Loucy (cell line): ENCODE measurements at regions not wholly inside any gene's neighbourhood (a gene's known extent, or its start where the extent isn't known, plus 50 kb on each side); places are given as distances from the start of the nearest gene placed in this dataset.

Experiments
- EZH2phosphoT487 ChIP-seq: fragments of 200-600 bp; IDR thresholded peaks from 2 replicates; pipeline ENCODE4 v1.6.1; 2018; ENCODE audit warnings: antibody characterized with exemption, mild to moderate bottlenecking, moderate library complexity, borderline replicate concordance
- TF ChIP-seq, protein P1 (sequence below): fragments of 200-600 bp; sonication (generic); conservative IDR thresholded peaks from 2 replicates; pipeline ENCODE4 v1.5.1; 2014; ENCODE audit warnings: mild to moderate bottlenecking, antibody characterized with exemption, low read length

DNA sequence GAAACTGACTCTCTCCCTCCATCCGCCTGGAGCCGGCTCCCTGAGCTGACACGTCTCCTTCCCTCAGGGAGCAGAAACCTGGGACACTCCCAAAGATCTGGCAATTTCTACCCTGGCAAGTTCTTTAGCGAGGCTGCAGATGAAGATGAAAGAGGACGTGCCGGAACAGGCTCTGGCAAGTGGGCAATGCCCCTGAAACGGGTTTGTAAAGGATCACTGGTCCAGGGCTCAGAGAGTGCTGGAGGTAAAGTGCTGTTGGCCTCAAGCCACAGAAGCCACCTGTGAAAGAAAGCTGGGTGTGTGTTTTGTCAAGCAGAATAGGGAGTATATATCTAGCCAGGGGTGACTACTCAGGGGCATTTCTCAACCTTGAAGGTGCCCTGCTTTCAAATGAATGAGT lies 131.4 kb upstream of the ATP6AP2 start:
- TF ChIP-seq, protein P1, sequence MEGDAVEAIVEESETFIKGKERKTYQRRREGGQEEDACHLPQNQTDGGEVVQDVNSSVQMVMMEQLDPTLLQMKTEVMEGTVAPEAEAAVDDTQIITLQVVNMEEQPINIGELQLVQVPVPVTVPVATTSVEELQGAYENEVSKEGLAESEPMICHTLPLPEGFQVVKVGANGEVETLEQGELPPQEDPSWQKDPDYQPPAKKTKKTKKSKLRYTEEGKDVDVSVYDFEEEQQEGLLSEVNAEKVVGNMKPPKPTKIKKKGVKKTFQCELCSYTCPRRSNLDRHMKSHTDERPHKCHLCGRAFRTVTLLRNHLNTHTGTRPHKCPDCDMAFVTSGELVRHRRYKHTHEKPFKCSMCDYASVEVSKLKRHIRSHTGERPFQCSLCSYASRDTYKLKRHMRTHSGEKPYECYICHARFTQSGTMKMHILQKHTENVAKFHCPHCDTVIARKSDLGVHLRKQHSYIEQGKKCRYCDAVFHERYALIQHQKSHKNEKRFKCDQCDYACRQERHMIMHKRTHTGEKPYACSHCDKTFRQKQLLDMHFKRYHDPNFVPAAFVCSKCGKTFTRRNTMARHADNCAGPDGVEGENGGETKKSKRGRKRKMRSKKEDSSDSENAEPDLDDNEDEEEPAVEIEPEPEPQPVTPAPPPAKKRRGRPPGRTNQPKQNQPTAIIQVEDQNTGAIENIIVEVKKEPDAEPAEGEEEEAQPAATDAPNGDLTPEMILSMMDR, result no peak
- TF ChIP-seq EZH2phosphoT487, result no peak
